ENCODE measurements at regions not wholly inside any gene's neighbourhood (a gene's known extent, or its start where the extent isn't known, plus 50 kb on each side); places are given as distances from the start of the nearest gene placed in this dataset.

- no peak for DNase-seq
Measured at GRCh38 chr4:66667249-66667648, 878.1 kb downstream of the CENPC start.

GRCh38 chr4:66662620-66663019 lies 882.7 kb downstream of the CENPC start:
- no peak for DNase-seq

GRCh38 chr4:66658809-66659208 lies 886.5 kb downstream of the CENPC start:
- DNase-seq = no peak

- no peak for DNase-seq
Measured at GRCh38 chr4:66655505-66655904, 889.8 kb downstream of the CENPC start.

GRCh38 chr4:66653937-66654336 lies 891.4 kb downstream of the CENPC start:
- no peak for DNase-seq

- DNase-seq = no peak
Measured at GRCh38 chr4:66649236-66649635, 896.1 kb downstream of the CENPC start.

- DNase-seq = no peak
Measured at GRCh38 chr4:66647926-66648325, 897.4 kb downstream of the CENPC start.

GRCh38 chr4:66647476-66647875 lies 897.8 kb downstream of the CENPC start:
- DNase-seq = no peak

- DNase-seq = no peak
Measured at GRCh38 chr4:66640233-66640990, 904.9 kb downstream of the CENPC start.

GRCh38 chr4:66639361-66639760 lies 905.9 kb downstream of the CENPC start:
- no peak for DNase-seq

- DNase-seq = no peak
Measured at GRCh38 chr4:66636349-66636748, 909.0 kb downstream of the CENPC start.

- no peak for DNase-seq
Measured at GRCh38 chr4:66633477-66633876, 911.8 kb downstream of the CENPC start.

GRCh38 chr4:66629927-66630326 lies 915.4 kb downstream of the CENPC start:
- DNase-seq = no peak

- peak; percentile 3 for DNase-seq
Measured at GRCh38 chr4:66628146-66628545, 917.2 kb downstream of the CENPC start.

GRCh38 chr4:66625480-66625879 lies 919.8 kb downstream of the CENPC start:
- DNase-seq = no peak

- no peak for DNase-seq
Measured at GRCh38 chr4:66613591-66613990, 931.7 kb downstream of the CENPC start.

GRCh38 chr4:66609014-66609413 lies 936.3 kb downstream of the CENPC start:
- DNase-seq = no peak

- no peak for DNase-seq
Measured at GRCh38 chr4:66606908-66607307, 936.6 kb upstream of the EPHA5 start.

- DNase-seq = no peak
Measured at GRCh38 chr4:66606215-66606614, 935.9 kb upstream of the EPHA5 start.

- DNase-seq = no peak
Measured at GRCh38 chr4:66604192-66604591, 933.9 kb upstream of the EPHA5 start.

GRCh38 chr4:66602622-66603021 lies 932.3 kb upstream of the EPHA5 start:
- no peak for DNase-seq

- no peak for DNase-seq
Measured at GRCh38 chr4:66591968-66592367, 921.7 kb upstream of the EPHA5 start.

GRCh38 chr4:66590488-66591215 lies 920.4 kb upstream of the EPHA5 start:
- no peak for DNase-seq

GRCh38 chr4:66589183-66589582 lies 918.9 kb upstream of the EPHA5 start:
- no peak for DNase-seq

GRCh38 chr4:66585767-66586166 lies 915.5 kb upstream of the EPHA5 start:
- peak; percentile 9 for DNase-seq

Measured in DMS153 (cell line).